ENCODE measurements at regions not wholly inside any gene's neighbourhood (a gene's known extent, or its start where the extent isn't known, plus 50 kb on each side); places are given as distances from the start of the nearest gene placed in this dataset.

DNA sequence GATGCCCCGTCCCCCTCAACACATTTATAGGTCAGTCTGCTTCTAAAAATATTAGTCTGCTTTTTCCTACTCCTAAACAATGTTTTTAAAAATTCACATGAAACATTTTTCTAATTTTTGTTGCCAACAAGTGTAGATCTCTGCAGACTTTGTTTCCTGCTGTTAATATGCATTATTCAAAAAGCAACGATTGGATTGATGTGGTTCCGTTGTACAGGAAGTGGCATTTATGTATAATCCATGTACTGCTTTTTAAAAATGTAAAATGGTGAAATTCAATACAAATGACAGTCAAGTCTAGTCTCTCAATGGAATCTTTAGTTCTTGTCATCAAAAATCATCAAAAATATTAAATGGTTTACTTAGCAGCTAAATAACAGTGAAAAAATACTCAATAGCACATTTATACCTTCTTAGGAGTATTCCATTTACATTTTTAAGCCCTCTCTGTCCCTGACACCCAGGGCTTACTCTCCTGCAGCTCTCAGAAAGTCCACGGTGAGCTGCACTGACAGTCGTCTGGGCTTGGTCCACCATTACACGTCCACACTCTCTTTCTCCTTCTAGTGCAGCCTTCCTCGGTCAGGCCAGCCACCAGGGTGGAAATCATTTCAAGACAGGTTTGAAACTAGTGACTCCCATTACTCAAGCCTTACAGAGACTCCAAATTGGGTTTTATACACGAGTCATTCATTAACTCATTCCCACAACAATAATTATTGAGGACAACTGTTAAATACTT is 211.5 kb downstream of the TMEM200A start:
- TF ChIP-seq, protein P1, sequence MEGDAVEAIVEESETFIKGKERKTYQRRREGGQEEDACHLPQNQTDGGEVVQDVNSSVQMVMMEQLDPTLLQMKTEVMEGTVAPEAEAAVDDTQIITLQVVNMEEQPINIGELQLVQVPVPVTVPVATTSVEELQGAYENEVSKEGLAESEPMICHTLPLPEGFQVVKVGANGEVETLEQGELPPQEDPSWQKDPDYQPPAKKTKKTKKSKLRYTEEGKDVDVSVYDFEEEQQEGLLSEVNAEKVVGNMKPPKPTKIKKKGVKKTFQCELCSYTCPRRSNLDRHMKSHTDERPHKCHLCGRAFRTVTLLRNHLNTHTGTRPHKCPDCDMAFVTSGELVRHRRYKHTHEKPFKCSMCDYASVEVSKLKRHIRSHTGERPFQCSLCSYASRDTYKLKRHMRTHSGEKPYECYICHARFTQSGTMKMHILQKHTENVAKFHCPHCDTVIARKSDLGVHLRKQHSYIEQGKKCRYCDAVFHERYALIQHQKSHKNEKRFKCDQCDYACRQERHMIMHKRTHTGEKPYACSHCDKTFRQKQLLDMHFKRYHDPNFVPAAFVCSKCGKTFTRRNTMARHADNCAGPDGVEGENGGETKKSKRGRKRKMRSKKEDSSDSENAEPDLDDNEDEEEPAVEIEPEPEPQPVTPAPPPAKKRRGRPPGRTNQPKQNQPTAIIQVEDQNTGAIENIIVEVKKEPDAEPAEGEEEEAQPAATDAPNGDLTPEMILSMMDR (IDR thresholded peaks at IDR 0.05; ENCODE audit: borderline replicate concordance, extremely low read depth, low read length, poor library complexity, severe bottlenecking) = no peak
- TF ChIP-seq EZH2 (IDR thresholded peaks at IDR 0.05; ENCODE audit: borderline replicate concordance, low read depth, low read length, severe bottlenecking) = no peak
